Neutrophil (primary cell): ENCODE measurements at regions not wholly inside any gene's neighbourhood (a gene's known extent, or its start where the extent isn't known, plus 50 kb on each side); places are given as distances from the start of the nearest gene placed in this dataset.

Source experiments
- H3K27ac ChIP-seq: fragments of 200-600 bp; sonication (generic); 2 replicates; pipeline ENCODE4 v1.5.1; 2016; ENCODE audit warnings: mild to moderate bottlenecking, moderate library complexity
- H3K27me3 ChIP-seq: fragments of 200-600 bp; sonication (generic); 2 replicates; pipeline ENCODE4 v1.6.0; 2016; ENCODE audit warnings: mild to moderate bottlenecking
- H3K36me3 ChIP-seq: fragments of 200-600 bp; sonication (generic); 2 replicates; pipeline ENCODE4 v1.5.1; 2017
- H3K4me1 ChIP-seq, 2 experiments: fragments of 200-600 bp in 1 of 2; sonication (generic) in 1 of 2; 1 replicate in 1 of 2; 2 replicates in 1 of 2; pipeline versions ENCODE4 v1.5.1 to v1.6.1; 2013 to 2016; ENCODE audit warnings: low read depth in 1 of 2, low read length in 1 of 2, mild to moderate bottlenecking in 1 of 2, moderate library complexity in 1 of 2; ENCODE audit not compliant: control insufficient read depth in 1 of 2, insufficient read depth in 1 of 2
- H3K4me3 ChIP-seq, 2 experiments: fragments of 200-600 bp in 1 of 2; sonication (generic) in 1 of 2; 1 replicate in 1 of 2; 2 replicates in 1 of 2; pipeline ENCODE4 v1.5.1; 2013 to 2016; ENCODE audit warnings: low read depth in 1 of 2, low read length in 1 of 2, mild to moderate bottlenecking in 1 of 2, moderate library complexity in 1 of 2
- H3K9me3 ChIP-seq: fragments of 200-600 bp; sonication (generic); 2 replicates; pipeline ENCODE4 v1.5.1; 2016
- TF ChIP-seq, protein P1 (sequence below): fragments of 200-600 bp; sonication (generic); IDR thresholded peaks from 2 replicates; pipeline ENCODE4 v1.5.1; 2016; ENCODE audit warnings: antibody characterized with exemption

DNA sequence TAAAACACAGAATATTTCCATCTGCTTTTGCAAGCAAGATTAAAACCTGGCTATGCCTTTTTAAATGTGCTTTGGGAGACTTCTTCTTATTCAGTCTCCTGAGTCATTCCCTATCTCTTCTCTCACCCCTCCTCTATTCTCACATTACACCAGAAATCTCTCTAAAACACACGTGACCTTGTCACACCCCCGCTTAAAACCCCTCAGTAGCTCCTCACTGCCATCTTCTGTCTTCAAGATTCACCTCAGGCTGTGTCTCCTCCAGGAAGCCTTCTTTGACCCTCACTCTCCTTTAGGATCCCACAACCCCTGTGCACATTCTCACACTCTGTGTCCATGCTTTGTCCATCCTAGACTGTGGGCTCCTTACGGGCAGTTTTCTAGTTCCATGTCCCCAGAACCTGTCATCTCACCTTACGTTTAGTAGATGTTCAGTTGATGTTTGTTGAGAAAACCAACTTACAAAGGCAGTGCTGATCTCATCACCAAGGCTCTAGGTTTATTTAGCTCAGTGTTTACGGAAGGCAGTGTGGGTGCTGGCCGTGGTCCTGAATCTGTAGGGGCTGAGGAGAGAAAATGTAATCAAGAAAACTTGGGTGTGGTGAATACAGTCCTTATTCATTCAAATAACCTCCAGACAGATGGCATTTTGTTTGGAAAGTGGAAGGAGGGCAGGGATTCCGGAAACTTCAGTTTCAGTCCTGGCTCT lies 143.5 kb downstream of the DMRTA2 start:
- Histone ChIP-seq H3K9me3 (no peaks in the 10 kb centered on the region), H3K4me1 (no peaks in the 10 kb centered on the region), H3K4me3 (no peak overlapping the region), H3K27me3 (peaks cover 50% of the 10 kb centered on the region), H3K36me3 (no peaks in the 10 kb centered on the region), H3K27ac (no peak overlapping the region)
- TF ChIP-seq, protein P1, sequence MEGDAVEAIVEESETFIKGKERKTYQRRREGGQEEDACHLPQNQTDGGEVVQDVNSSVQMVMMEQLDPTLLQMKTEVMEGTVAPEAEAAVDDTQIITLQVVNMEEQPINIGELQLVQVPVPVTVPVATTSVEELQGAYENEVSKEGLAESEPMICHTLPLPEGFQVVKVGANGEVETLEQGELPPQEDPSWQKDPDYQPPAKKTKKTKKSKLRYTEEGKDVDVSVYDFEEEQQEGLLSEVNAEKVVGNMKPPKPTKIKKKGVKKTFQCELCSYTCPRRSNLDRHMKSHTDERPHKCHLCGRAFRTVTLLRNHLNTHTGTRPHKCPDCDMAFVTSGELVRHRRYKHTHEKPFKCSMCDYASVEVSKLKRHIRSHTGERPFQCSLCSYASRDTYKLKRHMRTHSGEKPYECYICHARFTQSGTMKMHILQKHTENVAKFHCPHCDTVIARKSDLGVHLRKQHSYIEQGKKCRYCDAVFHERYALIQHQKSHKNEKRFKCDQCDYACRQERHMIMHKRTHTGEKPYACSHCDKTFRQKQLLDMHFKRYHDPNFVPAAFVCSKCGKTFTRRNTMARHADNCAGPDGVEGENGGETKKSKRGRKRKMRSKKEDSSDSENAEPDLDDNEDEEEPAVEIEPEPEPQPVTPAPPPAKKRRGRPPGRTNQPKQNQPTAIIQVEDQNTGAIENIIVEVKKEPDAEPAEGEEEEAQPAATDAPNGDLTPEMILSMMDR: no peak

DNA sequence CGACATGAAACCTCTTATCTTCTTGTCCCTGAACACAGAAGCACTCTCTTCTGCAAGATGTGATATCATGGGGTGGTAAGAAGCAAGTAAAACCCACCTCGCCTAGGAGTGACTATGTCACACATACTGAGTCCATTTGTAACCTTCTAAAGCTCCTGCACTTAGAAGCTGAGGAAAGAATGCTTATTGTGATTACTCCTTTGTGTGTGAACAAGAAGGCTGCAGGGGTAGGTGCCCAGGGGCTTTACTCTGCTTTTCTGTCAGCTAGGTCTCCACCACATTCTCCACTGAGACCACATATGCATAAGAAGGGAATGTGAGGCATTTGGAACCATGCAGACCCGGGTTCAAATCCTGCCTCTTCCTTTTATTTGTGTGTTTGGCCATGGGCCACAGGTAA lies 144.3 kb downstream of the DMRTA2 start:
- Histone ChIP-seq H3K4me1 (no peaks in the 10 kb centered on the region), H3K9me3 (no peaks in the 10 kb centered on the region), H3K27me3 (peaks cover 50% of the 10 kb centered on the region), H3K4me3 (no peak overlapping the region), H3K27ac (no peak overlapping the region), H3K36me3 (no peaks in the 10 kb centered on the region)
- TF ChIP-seq, protein P1: no peak

- H3K4me3 ChIP-seq: no peak overlapping the region
- TF ChIP-seq, protein P1: no peak
Observed at GRCh38 chr1:50278410-50278809, 144.8 kb downstream of the DMRTA2 start.

DNA sequence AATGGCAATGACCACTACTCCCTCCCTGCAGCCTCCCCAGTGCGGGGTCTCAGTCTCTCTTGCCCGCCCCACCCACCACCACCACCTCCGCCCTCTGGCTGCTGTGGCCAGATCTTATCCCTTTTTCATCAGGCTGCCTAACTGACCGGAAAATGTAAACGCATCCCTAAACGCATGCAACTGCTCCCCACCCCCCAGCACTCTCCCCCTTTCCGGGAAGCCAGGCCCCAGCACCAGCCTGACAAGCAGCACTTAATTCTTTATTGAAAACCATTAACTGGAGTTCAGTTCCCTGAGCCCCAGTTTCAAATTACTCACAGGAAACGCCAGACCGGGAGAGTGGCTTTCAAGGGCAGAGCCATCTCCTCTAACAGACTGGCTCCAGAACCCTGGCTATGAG lies 147.7 kb downstream of the DMRTA2 start:
- no peak overlapping the region for H3K27ac ChIP-seq
- no peaks in the 10 kb centered on the region for H3K36me3 ChIP-seq
- no peaks in the 10 kb centered on the region for H3K4me1 ChIP-seq
- TF ChIP-seq, protein P1: no peak
- peaks cover 50% of the 10 kb centered on the region for H3K27me3 ChIP-seq
- H3K4me3 ChIP-seq: no peak overlapping the region
- H3K9me3 ChIP-seq: no peaks in the 10 kb centered on the region

More at GRCh38 chr1:50278410-50278809, 144.8 kb downstream of the DMRTA2 start:
- no peak overlapping the region for H3K27ac ChIP-seq
- H3K4me1 ChIP-seq: no peaks in the 10 kb centered on the region
- peaks cover 50% of the 10 kb centered on the region for H3K27me3 ChIP-seq
- no peaks in the 10 kb centered on the region for H3K36me3 ChIP-seq
- no peaks in the 10 kb centered on the region for H3K9me3 ChIP-seq

- Histone ChIP-seq H3K4me3 (no peak overlapping the region), H3K27me3 (peaks cover 32% of the 10 kb centered on the region), H3K9me3 (no peaks in the 10 kb centered on the region), H3K27ac (no peak overlapping the region), H3K4me1 (no peaks in the 10 kb centered on the region), H3K36me3 (no peaks in the 10 kb centered on the region)
- TF ChIP-seq, protein P1: no peak
Observed at GRCh38 chr1:50272912-50273311, 150.3 kb downstream of the DMRTA2 start.
